HepG2 (cell line): ENCODE measurements at regions not wholly inside any gene's neighbourhood (a gene's known extent, or its start where the extent isn't known, plus 50 kb on each side); places are given as distances from the start of the nearest gene placed in this dataset.
"Not testable (repeated sequence)": the region's sequence is repeated elsewhere in the genome, so short reads cannot be mapped to it uniquely, and the experiment has no call there.

ENCODE experiments used
- ATAC-seq: fragments of 200-7000 bp; cut with Tn5 transposase; 3 replicates; pipeline ENCODE4 v1.9.1; 2020; ENCODE audit warnings: mild to moderate bottlenecking, moderate library complexity
- BruUV-seq: library from RNA; stranded (reverse); fragments of 400-500 nt; replicated peaks from 2 replicates; lab custom pipeline; 2021; lab: Mats Ljungman, UMichigan
- CTCF ChIA-PET: fragments of 300-600 bp; formaldehyde crosslinking; extraction: SDS; loops from one replicate; lab custom pipeline; 2021; ENCODE audit warnings: low total read pairs, inconsistent platforms, low intra/inter-chr PET ratio; lab: Yijun Ruan, JAX
- POLR2A ChIA-PET: fragments of 350-600 bp; sonication (Branson Sonifier 250); formaldehyde crosslinking; loops from one replicate; lab custom pipeline; 2020; ENCODE audit warnings: antibody characterized with exemption, inconsistent platforms; lab: Yijun Ruan, JAX
- DNase-seq: peaks from one replicate; pipeline ENCODE4 v3.0.0-alpha.2; 2015; ENCODE audit warnings: low spot score
- FAIRE-seq: peaks from 3 replicates; lab custom pipeline; 2011; peaks lifted over from hg19 to GRCh38; lab: Jason Lieb, UNC
- H2AFZ ChIP-seq: one replicate; pipeline ENCODE4 v1.6.1; 2011; ENCODE audit warnings: low read length, inconsistent platforms
- H3K27ac ChIP-seq: fragments of 300-600 bp; 3 replicates; pipeline ENCODE4 v1.8.0; 2011; ENCODE audit warnings: mixed run types, mild to moderate bottlenecking, mixed read lengths, low read length, inconsistent platforms; ENCODE audit not compliant: insufficient read depth; ENCODE audit errors: extremely low read length
- H3K27me3 ChIP-seq, 2 experiments: fragments of 200-600 bp in 1 of 2; 2 replicates in 1 of 2; 3 replicates in 1 of 2; pipeline versions ENCODE4 v1.6.0 to v1.8.0; 2011; ENCODE audit warnings: low read length in 2 of 2, mild to moderate bottlenecking in 2 of 2, moderate library complexity in 2 of 2, inconsistent platforms in 1 of 2; ENCODE audit not compliant: insufficient read depth in 2 of 2, control insufficient read depth in 1 of 2
- H3K36me3 ChIP-seq, 2 experiments: fragments of 200-600 bp in 1 of 2; replicated peaks in 1 of 2; 2 replicates in 1 of 2; 3 replicates in 1 of 2; pipeline versions ENCODE4 v1.5.1 to v1.8.0; 2011; ENCODE audit warnings: low read length in 2 of 2, inconsistent platforms in 1 of 2; ENCODE audit not compliant: insufficient read depth in 2 of 2, control insufficient read depth in 1 of 2
- H3K4me1 ChIP-seq: 2 replicates; pipeline ENCODE4 v1.5.1; 2012; ENCODE audit warnings: low read length, inconsistent platforms; ENCODE audit not compliant: insufficient read depth
- H3K4me2 ChIP-seq: 2 replicates; pipeline ENCODE4 v1.6.0; 2011; ENCODE audit warnings: low read depth, low read length, inconsistent platforms
- H3K4me3 ChIP-seq, 3 experiments: fragments of 200-600 bp in 1 of 3; sonication (generic), shearing (Covaris generic) in 1 of 3; replicated peaks in 1 of 3; 2 replicates each; pipeline ENCODE4 v1.5.1; 2011 to 2016; ENCODE audit warnings: low read length in 3 of 3, inconsistent platforms in 2 of 3, low read depth in 2 of 3, mild to moderate bottlenecking in 2 of 3, control low read depth in 1 of 3, mixed read lengths in 1 of 3; ENCODE audit not compliant: insufficient read depth in 1 of 3
- H3K79me2 ChIP-seq: one replicate; pipeline ENCODE4 v1.6.1; 2011; ENCODE audit warnings: low read length, inconsistent platforms; ENCODE audit not compliant: insufficient read depth
- H3K9ac ChIP-seq: 2 replicates; pipeline ENCODE4 v1.6.0; 2011; ENCODE audit warnings: mild to moderate bottlenecking, low read depth, low read length, inconsistent platforms; ENCODE audit not compliant: insufficient read depth
- H3K9me3 ChIP-seq: 2 replicates; pipeline ENCODE4 v1.5.1; 2012; ENCODE audit warnings: mild to moderate bottlenecking, low read length
- H4K20me1 ChIP-seq: 2 replicates; pipeline ENCODE4 v1.6.0; 2011; ENCODE audit warnings: inconsistent platforms, mild to moderate bottlenecking, low read length, moderate library complexity; ENCODE audit not compliant: insufficient read depth
- AKAP8 ChIP-seq: sonication (generic); formaldehyde crosslinking; IDR thresholded peaks from 2 replicates; pipeline ENCODE4 v1.5.1; 2020; ENCODE audit warnings: mild to moderate bottlenecking, missing genetic modification reagents
- DR1 ChIP-seq: sonication (generic); formaldehyde crosslinking; IDR thresholded peaks from 2 replicates; pipeline ENCODE4 v1.8.0; 2021; ENCODE audit warnings: mild to moderate bottlenecking, missing genetic modification reagents, inconsistent platforms
- EEA1 ChIP-seq: sonication (generic); formaldehyde crosslinking; IDR thresholded peaks from 2 replicates; pipeline ENCODE4 v1.5.1; 2020; ENCODE audit warnings: mild to moderate bottlenecking, missing genetic modification reagents, borderline replicate concordance
- JARID2 ChIP-seq: sonication (generic); formaldehyde crosslinking; IDR thresholded peaks from 2 replicates; pipeline ENCODE4 v1.8.1; 2023; ENCODE audit warnings: missing genetic modification reagents, inconsistent platforms; ENCODE audit not compliant: insufficient replicate concordance
- MED8 ChIP-seq: sonication (generic); formaldehyde crosslinking; IDR thresholded peaks from 2 replicates; pipeline ENCODE4 v1.8.1; 2023; ENCODE audit warnings: mild to moderate bottlenecking, missing genetic modification reagents; ENCODE audit not compliant: insufficient replicate concordance
- NFE2L2 ChIP-seq: fragments of 150-350 bp; IDR thresholded peaks from 2 replicates; pipeline ENCODE4 v1.6.1; 2014; ENCODE audit warnings: low read length
- POLR2AphosphoS5 ChIP-seq: IDR thresholded peaks from 2 replicates; pipeline ENCODE4 v1.6.1; 2012; ENCODE audit warnings: low read depth, low read length
- PRDM15 ChIP-seq: sonication (generic); formaldehyde crosslinking; IDR thresholded peaks from 2 replicates; pipeline ENCODE4 v1.4.0; 2020; ENCODE audit warnings: missing genetic modification reagents
- TEAD2 ChIP-seq: sonication (generic); formaldehyde crosslinking; IDR thresholded peaks from 2 replicates; pipeline ENCODE4 v1.9.0; 2021; ENCODE audit warnings: missing genetic modification reagents
- ZNF136 ChIP-seq: sonication (generic); formaldehyde crosslinking; IDR thresholded peaks from 2 replicates; pipeline ENCODE4 v1.8.1; 2022; ENCODE audit warnings: low read depth, mild to moderate bottlenecking, moderate library complexity, missing genetic modification reagents
- ZNF205 ChIP-seq: IDR thresholded peaks from 2 replicates; pipeline ENCODE4 v1.6.1; 2018; ENCODE audit warnings: missing biosample characterization, missing genetic modification reagents
- ZNF274 ChIP-seq: sonication (generic); formaldehyde crosslinking; IDR thresholded peaks from 2 replicates; pipeline ENCODE4 v1.5.1; 2020; ENCODE audit warnings: mild to moderate bottlenecking, missing genetic modification reagents
- ZNF775 ChIP-seq: sonication (generic); formaldehyde crosslinking; IDR thresholded peaks from 2 replicates; pipeline ENCODE4 v1.4.0; 2020; ENCODE audit warnings: missing genetic modification reagents, mild to moderate bottlenecking, moderate library complexity, borderline replicate concordance
- WGBS: methylation state at CpG from one replicate; pipeline ENCODE4 v1.1.6; 2017; ENCODE audit warnings: low lambda C conversion rate; 5-methylcytosine and 5-hydroxymethylcytosine counted together
- in situ Hi-C: cut with HindIII; loops from 2 replicates; pipeline ENCODE4 v1.10.0; 2017; ENCODE audit warnings: low pct_unique_long_range_greater_than_20kb; ENCODE audit not compliant: extremely low pct_ligation_motif_present
- intact Hi-C: fragments of 100-400 bp; cut with micrococcal nuclease; formaldehyde crosslinking; loops from one replicate; pipeline ENCODE4 v1.10.0; 2022; ENCODE audit not compliant: unreplicated experiment
- TF ChIP-seq, protein P1 (sequence below): sonication (generic); formaldehyde crosslinking; IDR thresholded peaks from 2 replicates; pipeline ENCODE4 v1.4.0; 2020; ENCODE audit warnings: mild to moderate bottlenecking, missing genetic modification reagents

DNA sequence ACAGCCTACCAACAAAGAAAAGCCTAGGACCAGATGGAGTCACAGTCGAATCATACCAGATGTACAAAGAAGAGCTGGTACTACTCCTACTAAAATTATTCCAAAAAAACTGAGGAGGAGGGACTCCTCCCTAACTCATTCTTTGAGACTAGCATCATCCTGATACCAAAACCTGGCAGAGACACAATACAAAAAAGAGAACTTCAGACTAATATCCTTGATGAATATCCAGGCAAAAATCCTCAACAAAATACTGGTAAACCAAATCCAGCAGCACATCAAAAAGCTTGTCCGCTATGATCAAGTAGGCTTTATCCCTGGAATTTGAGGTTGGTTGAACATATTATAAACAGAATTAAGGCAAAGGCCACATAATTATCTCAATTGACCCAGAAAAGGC is 900.4 kb upstream of the ARRDC3 start (continued):
- TF ChIP-seq DR1 (CRISPR knock-in tag) (no peak), ZNF205 (no peak), ZNF775 (CRISPR knock-in tag) (no peak), JARID2 (no peak)
- TF ChIP-seq, protein P1, sequence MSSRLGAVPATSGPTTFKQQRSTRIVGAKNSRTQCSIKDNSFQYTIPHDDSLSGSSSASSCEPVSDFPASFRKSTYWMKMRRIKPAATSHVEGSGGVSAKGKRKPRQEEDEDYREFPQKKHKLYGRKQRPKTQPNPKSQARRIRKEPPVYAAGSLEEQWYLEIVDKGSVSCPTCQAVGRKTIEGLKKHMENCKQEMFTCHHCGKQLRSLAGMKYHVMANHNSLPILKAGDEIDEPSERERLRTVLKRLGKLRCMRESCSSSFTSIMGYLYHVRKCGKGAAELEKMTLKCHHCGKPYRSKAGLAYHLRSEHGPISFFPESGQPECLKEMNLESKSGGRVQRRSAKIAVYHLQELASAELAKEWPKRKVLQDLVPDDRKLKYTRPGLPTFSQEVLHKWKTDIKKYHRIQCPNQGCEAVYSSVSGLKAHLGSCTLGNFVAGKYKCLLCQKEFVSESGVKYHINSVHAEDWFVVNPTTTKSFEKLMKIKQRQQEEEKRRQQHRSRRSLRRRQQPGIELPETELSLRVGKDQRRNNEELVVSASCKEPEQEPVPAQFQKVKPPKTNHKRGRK (CRISPR knock-in tag), result no peak

GRCh38 chr5:92271750-92272149 is 888.6 kb upstream of the ARRDC3 start:
- H3K27me3 ChIP-seq, BruUV-seq, DNase-seq, H3K4me1 ChIP-seq, H3K27ac ChIP-seq, H3K9ac ChIP-seq, H2AFZ ChIP-seq, H3K4me3 ChIP-seq, intact Hi-C loops, ATAC-seq, H3K4me2 ChIP-seq, in situ Hi-C loops, FAIRE-seq, POLR2A ChIA-PET, CTCF ChIA-PET, H4K20me1 ChIP-seq, H3K36me3 ChIP-seq, H3K79me2 ChIP-seq: not testable (repeated sequence)
- WGBS, result 0% methylated on average over 1 of the region's 1 CpG
- H3K9me3 ChIP-seq, result peaks cover 11% of the 10 kb centered on the region

GRCh38 chr5:92268343-92268742 is 885.2 kb upstream of the ARRDC3 start:
- Histone ChIP-seq H3K27ac (no peak overlapping the region), H3K4me2 (no peak overlapping the region), H3K36me3 (no peaks in the 10 kb centered on the region), H2AFZ (no peak overlapping the region), H3K4me3 (no peak overlapping the region), H4K20me1 (no peaks in the 10 kb centered on the region), H3K4me1 (no peaks in the 10 kb centered on the region), H3K79me2 (no peaks in the 10 kb centered on the region), H3K9ac (no peak overlapping the region), H3K27me3 (no peaks in the 10 kb centered on the region), H3K9me3 (no peaks in the 10 kb centered on the region; the same call in 1 of the 2 replicates)
- ChIA-PET POLR2A (no interaction called here), CTCF (no interaction called here)
- BruUV-seq, result no TSS peak
- intact Hi-C loops, result no loop called here
- in situ Hi-C loops, result no loop called here
- no peak for DNase-seq
- FAIRE-seq, result no peak
- WGBS, result 35% methylated on average over 6 of the region's 6 CpGs
- ATAC-seq, result no peak
- TF ChIP-seq EEA1, result no peak
- TF ChIP-seq MED8 (CRISPR knock-in tag), result no peak
- TF ChIP-seq TEAD2 (CRISPR knock-in tag), result no peak
- no peak for TF ChIP-seq ZNF274
- TF ChIP-seq PRDM15 (CRISPR knock-in tag), result no peak
- TF ChIP-seq NFE2L2, result no peak
- TF ChIP-seq ZNF136 (CRISPR knock-in tag), result no peak
- TF ChIP-seq AKAP8 (CRISPR knock-in tag), result no peak
- no peak for TF ChIP-seq POLR2AphosphoS5
